ENCODE measurements at regions not wholly inside any gene's neighbourhood (a gene's known extent, or its start where the extent isn't known, plus 50 kb on each side); places are given as distances from the start of the nearest gene placed in this dataset.

DNA sequence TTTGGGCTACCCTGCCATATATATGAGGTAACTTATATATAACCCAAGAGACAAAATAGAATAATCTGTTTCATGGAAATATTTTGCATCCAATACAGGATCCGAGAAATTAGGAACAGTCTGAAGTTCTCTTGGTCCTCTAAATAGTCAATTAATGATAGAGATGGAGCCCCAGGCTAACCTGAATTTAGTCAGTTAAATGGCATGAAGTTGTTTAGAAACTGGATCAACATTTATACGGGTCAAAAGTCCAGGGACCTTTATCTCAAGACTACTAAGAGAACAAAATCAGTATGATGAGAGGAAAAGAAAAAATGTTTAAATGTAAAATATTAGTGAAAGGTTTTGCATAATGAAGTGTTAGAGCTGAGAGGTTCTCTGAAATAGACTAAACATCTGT, 303.3 kb upstream of the ACTBL2 start:
- intact Hi-C loops (cut with micrococcal nuclease; ENCODE audit: unreplicated experiment): no loop called here
- Histone ChIP-seq H3K4me3 (ENCODE audit: low read depth, low read length) (no peak overlapping the region), H3K4me1 (no peaks in the 10 kb centered on the region), H3K36me3 (ENCODE audit: control insufficient read depth, insufficient read depth, low read length) (no peaks in the 10 kb centered on the region), H3K9me3 (no peaks in the 10 kb centered on the region), H3K27me3 (replicated peaks; ENCODE audit: control insufficient read depth, insufficient read depth, low read length) (no peaks in the 10 kb centered on the region)
- no TSS peak for BruUV-seq (replicated peaks)
- Mint-ChIP-seq H3K9me3 (ENCODE audit: unreplicated experiment) (no peaks in the 10 kb centered on the region), H3K27me3 (ENCODE audit: insufficient read depth, unreplicated experiment) (no peaks in the 10 kb centered on the region), H3K4me3 (ENCODE audit: unreplicated experiment) (no peak overlapping the region), H3K27ac (ENCODE audit: unreplicated experiment) (no peak overlapping the region), H3K4me1 (ENCODE audit: low read depth, unreplicated experiment) (no peaks in the 10 kb centered on the region), H3K36me3 (ENCODE audit: insufficient read depth, unreplicated experiment) (no peaks in the 10 kb centered on the region)
- CTCF ChIA-PET: no interaction called here
- DNase-seq: no peak
- TF ChIP-seq, protein P1, sequence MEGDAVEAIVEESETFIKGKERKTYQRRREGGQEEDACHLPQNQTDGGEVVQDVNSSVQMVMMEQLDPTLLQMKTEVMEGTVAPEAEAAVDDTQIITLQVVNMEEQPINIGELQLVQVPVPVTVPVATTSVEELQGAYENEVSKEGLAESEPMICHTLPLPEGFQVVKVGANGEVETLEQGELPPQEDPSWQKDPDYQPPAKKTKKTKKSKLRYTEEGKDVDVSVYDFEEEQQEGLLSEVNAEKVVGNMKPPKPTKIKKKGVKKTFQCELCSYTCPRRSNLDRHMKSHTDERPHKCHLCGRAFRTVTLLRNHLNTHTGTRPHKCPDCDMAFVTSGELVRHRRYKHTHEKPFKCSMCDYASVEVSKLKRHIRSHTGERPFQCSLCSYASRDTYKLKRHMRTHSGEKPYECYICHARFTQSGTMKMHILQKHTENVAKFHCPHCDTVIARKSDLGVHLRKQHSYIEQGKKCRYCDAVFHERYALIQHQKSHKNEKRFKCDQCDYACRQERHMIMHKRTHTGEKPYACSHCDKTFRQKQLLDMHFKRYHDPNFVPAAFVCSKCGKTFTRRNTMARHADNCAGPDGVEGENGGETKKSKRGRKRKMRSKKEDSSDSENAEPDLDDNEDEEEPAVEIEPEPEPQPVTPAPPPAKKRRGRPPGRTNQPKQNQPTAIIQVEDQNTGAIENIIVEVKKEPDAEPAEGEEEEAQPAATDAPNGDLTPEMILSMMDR (IDR thresholded peaks at IDR 0.05; ENCODE audit: insufficient read depth in 1 of 2, low read depth in 1 of 2, low read length in 1 of 2, severe bottlenecking in 1 of 2, unreplicated experiment in 1 of 2): no peak
- POLR2A ChIA-PET: no interaction called here

DNA sequence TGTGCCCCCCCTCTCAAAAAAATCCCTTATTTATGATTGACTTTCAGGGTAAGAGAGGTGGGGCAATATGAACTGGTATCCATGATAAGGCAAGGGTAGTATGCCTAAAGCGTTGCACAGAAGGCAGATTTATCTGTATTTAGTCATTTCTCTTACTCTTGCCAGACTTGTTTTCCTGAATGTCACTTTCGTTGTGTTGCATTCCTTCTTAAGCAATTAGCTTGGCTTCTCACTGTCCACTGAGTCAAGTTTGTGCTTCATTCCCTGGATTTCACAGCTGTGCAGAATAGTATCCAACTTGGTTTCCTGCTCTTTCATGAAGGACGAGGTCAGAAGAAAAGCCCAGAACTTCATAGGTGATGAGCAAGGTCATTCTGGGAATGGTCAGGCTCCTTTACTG, 301.5 kb upstream of the ACTBL2 start:
- Histone ChIP-seq H3K36me3 (ENCODE audit: control insufficient read depth, insufficient read depth, low read length) (no peaks in the 10 kb centered on the region), H3K9me3 (no peaks in the 10 kb centered on the region), H3K4me1 (peaks cover 1% of the 10 kb centered on the region), H3K4me3 (ENCODE audit: low read depth, low read length) (no peak overlapping the region), H3K27me3 (replicated peaks; ENCODE audit: control insufficient read depth, insufficient read depth, low read length) (no peaks in the 10 kb centered on the region)
- Mint-ChIP-seq H3K4me1 (ENCODE audit: low read depth, unreplicated experiment) (no peaks in the 10 kb centered on the region), H3K36me3 (ENCODE audit: insufficient read depth, unreplicated experiment) (no peaks in the 10 kb centered on the region), H3K27me3 (ENCODE audit: insufficient read depth, unreplicated experiment) (no peaks in the 10 kb centered on the region), H3K27ac (ENCODE audit: unreplicated experiment) (no peak overlapping the region), H3K9me3 (ENCODE audit: unreplicated experiment) (no peaks in the 10 kb centered on the region), H3K4me3 (ENCODE audit: unreplicated experiment) (no peak overlapping the region)
- no TSS peak for BruUV-seq (replicated peaks)
- no peak for DNase-seq
- CTCF ChIA-PET: no interaction called here
- POLR2A ChIA-PET: no interaction called here
- intact Hi-C loops (cut with micrococcal nuclease; ENCODE audit: unreplicated experiment): no loop called here
- TF ChIP-seq, protein P1 (IDR thresholded peaks at IDR 0.05; ENCODE audit: insufficient read depth in 1 of 2, low read depth in 1 of 2, low read length in 1 of 2, severe bottlenecking in 1 of 2, unreplicated experiment in 1 of 2): no peak

DNA sequence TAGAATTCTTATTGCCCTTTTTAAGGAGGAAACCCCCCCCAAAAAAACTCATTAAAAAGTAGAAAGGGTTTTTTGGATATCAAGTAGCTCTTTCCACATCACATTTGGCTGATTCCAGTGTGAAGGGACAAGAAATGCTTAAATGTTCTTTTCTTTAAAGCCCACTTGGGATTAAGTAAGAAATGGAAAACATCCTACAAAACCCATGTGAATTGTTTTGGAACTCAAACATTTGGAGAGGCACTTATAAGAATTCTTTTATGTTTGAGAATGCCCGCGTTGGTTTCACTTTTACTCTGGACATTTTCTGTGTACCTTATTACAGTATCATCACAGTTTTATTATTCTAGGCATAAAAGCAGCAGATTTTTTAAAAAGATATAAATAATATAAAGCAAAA, 301.1 kb upstream of the ACTBL2 start:
- CTCF ChIA-PET: no interaction called here
- peaks cover 6% of the 10 kb centered on the region for H3K4me1 ChIP-seq
- no peak overlapping the region for H3K27ac Mint-ChIP-seq (ENCODE audit: unreplicated experiment)

More for the DNA sequence above, 301.1 kb upstream of the ACTBL2 start:
- Histone ChIP-seq H3K27me3 (replicated peaks; ENCODE audit: control insufficient read depth, insufficient read depth, low read length) (no peaks in the 10 kb centered on the region), H3K9me3 (no peaks in the 10 kb centered on the region), H3K4me3 (ENCODE audit: low read depth, low read length) (no peak overlapping the region), H3K36me3 (ENCODE audit: control insufficient read depth, insufficient read depth, low read length) (no peaks in the 10 kb centered on the region)
- BruUV-seq (replicated peaks): no TSS peak
- H3K36me3 Mint-ChIP-seq (ENCODE audit: insufficient read depth, unreplicated experiment): no peaks in the 10 kb centered on the region
- no peaks in the 10 kb centered on the region for H3K9me3 Mint-ChIP-seq (ENCODE audit: unreplicated experiment)
- intact Hi-C loops (cut with micrococcal nuclease; ENCODE audit: unreplicated experiment): no loop called here
- DNase-seq: no peak
- H3K27me3 Mint-ChIP-seq (ENCODE audit: insufficient read depth, unreplicated experiment): no peaks in the 10 kb centered on the region
- H3K4me1 Mint-ChIP-seq (ENCODE audit: low read depth, unreplicated experiment): no peaks in the 10 kb centered on the region
- H3K4me3 Mint-ChIP-seq (ENCODE audit: unreplicated experiment): no peak overlapping the region
- POLR2A ChIA-PET: no interaction called here
- TF ChIP-seq, protein P1 (IDR thresholded peaks at IDR 0.05; ENCODE audit: insufficient read depth in 1 of 2, low read depth in 1 of 2, low read length in 1 of 2, severe bottlenecking in 1 of 2, unreplicated experiment in 1 of 2): no peak
